AG04449 (cell line): ENCODE measurements at regions not wholly inside any gene's neighbourhood (a gene's known extent, or its start where the extent isn't known, plus 50 kb on each side); places are given as distances from the start of the nearest gene placed in this dataset.

Experiments used
- CTCF ChIA-PET: fragments of 350-600 bp; formaldehyde crosslinking; extraction: SDS; loops from one replicate; lab custom pipeline; 2021; ENCODE audit warnings: antibody characterized with exemption; lab: Yijun Ruan, JAX
- POLR2A ChIA-PET: fragments of 400-600, 350-600 bp; formaldehyde crosslinking; extraction: SDS; loops from one replicate; lab custom pipeline; 2020; ENCODE audit warnings: antibody characterized with exemption, inconsistent platforms; lab: Yijun Ruan, JAX
- DNase-seq: peaks from one replicate; pipeline ENCODE4 v3.0.0-alpha.2; 2010; ENCODE audit warnings: low read depth, low spot score
- H3K4me3 ChIP-seq: 2 replicates; pipeline ENCODE4 v1.5.1; 2011; ENCODE audit warnings: low read depth, mild to moderate bottlenecking, control low read depth, low read length
- TF ChIP-seq, protein P1 (sequence below): IDR thresholded peaks from one replicate; pipeline ENCODE4 v1.5.1; 2011; ENCODE audit warnings: mild to moderate bottlenecking, moderate library complexity, low read length, control low read depth, inconsistent platforms; ENCODE audit not compliant: insufficient read depth; ENCODE audit errors: missing control alignments

DNA sequence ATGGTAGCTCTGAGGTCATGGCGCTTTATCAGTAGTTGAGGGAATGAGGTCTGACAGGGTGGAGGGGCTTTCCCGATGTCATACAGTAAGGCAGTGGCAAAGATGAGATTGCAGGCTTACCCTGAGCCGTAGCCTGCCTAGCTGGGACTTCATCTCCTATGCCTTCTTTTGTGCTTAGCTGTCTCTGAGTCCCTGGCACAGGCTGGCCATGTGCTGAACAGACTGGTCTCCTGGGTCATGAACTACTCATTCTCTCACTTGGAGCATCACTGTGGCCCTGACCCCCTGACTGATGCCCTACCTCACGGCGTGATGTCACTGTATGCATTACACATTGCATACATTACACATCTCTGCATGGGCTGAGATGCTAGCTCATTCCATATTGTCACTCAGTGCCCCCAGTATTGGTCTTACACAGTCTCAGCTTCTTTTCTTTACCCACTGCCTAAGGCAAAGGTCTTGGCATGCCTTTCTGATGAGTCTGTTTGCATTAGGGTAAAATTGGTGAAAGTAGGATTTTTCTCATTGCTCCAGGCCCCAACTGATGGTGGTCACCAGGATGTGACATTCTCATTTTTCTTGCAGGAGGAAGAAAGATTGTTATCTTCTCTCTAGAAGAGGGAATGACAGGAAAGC, 389.4 kb upstream of the CADM1 start:
- TF ChIP-seq, protein P1, sequence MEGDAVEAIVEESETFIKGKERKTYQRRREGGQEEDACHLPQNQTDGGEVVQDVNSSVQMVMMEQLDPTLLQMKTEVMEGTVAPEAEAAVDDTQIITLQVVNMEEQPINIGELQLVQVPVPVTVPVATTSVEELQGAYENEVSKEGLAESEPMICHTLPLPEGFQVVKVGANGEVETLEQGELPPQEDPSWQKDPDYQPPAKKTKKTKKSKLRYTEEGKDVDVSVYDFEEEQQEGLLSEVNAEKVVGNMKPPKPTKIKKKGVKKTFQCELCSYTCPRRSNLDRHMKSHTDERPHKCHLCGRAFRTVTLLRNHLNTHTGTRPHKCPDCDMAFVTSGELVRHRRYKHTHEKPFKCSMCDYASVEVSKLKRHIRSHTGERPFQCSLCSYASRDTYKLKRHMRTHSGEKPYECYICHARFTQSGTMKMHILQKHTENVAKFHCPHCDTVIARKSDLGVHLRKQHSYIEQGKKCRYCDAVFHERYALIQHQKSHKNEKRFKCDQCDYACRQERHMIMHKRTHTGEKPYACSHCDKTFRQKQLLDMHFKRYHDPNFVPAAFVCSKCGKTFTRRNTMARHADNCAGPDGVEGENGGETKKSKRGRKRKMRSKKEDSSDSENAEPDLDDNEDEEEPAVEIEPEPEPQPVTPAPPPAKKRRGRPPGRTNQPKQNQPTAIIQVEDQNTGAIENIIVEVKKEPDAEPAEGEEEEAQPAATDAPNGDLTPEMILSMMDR = no peak
- no peak for DNase-seq
- H3K4me3 ChIP-seq = no peak overlapping the region
- CTCF ChIA-PET = no interaction called here
- POLR2A ChIA-PET = no interaction called here

DNA sequence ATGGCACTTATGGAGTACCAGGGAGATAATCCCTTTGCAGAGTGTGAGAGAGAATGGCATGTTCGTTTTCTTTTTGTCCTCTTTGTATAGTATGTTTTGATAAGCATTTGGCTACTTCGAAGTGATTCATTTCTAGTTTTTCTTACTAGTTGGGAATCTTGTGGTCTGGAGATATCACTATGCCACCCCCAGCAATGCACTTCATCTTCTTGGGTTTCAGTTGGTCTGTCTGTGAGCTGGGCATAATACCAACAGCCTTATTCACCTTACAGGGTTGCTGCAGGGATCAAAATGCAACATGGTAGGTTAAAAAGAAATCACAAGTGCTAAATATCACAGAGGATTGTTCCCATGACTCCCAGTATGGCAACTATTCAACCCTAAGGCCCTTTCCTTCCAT, 387.8 kb upstream of the CADM1 start:
- no peak overlapping the region for H3K4me3 ChIP-seq
- ChIA-PET POLR2A (no interaction called here), CTCF (no interaction called here)
- TF ChIP-seq, protein P1 = no peak
- DNase-seq = no peak

DNA sequence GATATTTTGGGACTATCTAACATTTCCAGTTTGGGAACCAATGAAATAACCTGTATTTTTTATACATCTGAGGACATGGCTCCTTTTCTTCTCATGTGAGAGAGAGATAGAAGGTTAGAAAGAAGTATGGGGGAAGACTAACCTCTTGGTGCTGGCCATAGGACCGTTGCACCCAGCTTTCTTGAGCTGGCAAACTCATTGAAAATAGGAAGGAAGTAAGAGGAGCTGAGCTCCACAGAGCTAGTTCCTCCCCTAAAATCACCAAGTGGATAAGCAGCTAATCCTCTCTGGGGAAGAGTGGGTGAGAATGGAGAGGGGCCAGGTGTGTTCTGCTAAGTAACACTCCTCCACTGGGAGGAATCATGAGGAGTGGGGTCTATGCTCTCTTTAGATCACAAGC, 387.4 kb upstream of the CADM1 start:
- no peak overlapping the region for H3K4me3 ChIP-seq
- POLR2A ChIA-PET = no interaction called here
- TF ChIP-seq, protein P1 = no peak
- DNase-seq = no peak
- CTCF ChIA-PET = no interaction called here

DNA sequence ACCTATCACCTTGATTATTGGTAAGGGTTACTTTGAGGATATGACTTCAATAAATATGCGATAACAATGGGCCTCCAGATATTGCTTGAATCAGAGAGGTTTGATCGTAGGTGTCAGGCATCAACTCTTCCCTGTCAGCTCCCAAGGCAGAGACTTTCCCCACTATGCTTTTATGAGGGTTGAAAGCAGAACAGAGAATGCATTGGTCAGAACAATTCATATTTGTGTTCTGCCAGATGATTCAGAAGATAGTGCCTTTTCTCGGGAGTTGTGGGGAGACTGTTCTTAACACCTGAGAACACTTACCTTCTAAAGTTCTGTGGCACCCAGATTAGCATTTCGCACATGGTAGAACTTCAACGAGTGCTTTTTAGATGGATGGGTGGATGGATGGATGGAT, 386.3 kb upstream of the CADM1 start:
- TF ChIP-seq, protein P1 = no peak
- no peak for DNase-seq
- H3K4me3 ChIP-seq = no peak overlapping the region
- CTCF ChIA-PET = no interaction called here
- POLR2A ChIA-PET = no interaction called here

DNA sequence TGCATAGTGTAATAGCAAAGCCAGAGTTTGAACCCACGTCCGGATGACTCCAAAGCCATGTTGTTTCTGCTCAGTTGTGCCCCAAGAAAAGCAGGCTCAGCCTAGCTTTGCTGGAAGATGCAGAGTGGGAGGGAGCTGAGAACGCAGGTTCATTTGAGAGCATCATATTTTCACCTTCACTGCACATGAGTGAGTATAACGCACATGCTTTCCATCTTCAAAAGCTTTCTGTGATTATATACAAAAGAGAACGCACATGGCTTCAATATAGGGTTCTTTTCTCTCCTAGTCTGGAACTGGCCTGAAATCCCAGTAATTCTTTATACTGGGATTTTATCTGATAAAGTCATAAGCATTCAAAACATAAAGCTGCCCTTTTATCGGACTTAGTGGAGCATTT, 385.5 kb upstream of the CADM1 start:
- ChIA-PET POLR2A (no interaction called here), CTCF (no interaction called here)
- H3K4me3 ChIP-seq = no peak overlapping the region
- no peak for DNase-seq
- TF ChIP-seq, protein P1 = no peak

DNA sequence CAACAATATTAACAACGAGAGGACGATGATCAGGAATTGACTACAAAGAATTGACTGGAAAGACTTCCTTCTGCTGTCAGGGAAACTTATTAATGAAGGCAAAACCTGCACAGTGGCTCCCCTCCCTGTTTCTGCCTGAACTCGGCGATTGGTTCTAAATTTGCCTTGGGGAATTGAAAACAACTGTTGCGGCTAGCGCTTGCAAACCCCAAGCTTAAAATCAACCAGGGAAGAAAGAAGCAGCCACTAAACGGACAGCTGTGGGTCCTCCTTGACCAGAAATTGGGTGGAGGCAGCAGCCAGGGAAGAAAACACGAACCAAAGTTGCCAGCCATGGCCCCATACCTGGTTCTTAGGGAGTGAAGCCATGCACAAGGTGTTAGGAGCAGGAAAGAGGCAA, 383.5 kb upstream of the CADM1 start:
- ChIA-PET CTCF (no interaction called here), POLR2A (no interaction called here)
- H3K4me3 ChIP-seq = no peak overlapping the region
- TF ChIP-seq, protein P1 = no peak
- DNase-seq = no peak
